ENCODE measurements at regions not wholly inside any gene's neighbourhood (a gene's known extent, or its start where the extent isn't known, plus 50 kb on each side); places are given as distances from the start of the nearest gene placed in this dataset.

DNA sequence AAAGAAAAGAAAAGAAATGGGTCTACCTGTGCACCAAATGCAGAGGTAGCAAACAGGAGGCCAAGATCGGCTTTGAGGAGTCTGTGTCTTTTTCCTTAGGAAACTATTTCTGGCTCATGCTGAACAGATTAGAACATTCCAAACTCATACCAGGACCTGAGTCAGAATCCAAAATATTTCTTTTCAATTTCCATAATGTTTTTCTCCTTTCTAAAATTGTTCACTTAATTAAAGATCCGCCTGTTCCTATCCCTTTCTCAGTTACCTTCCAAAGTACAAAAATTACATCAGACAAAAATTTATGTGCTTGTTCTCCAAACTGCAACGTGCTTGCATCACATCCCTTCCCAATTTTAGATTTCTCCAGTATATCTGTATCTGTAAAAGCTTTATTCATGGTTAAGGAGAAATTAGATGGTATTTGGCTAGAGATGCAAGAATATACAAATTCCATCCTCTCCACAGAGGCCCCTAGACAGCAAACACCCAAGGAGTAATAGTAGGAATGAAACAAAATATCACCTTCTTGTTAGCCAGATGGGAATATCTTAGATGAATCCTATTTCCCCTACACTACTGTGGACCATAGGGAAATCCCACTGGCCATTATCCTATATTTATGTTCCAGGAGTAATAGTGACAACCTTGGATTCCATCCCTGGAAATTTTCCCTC lies 130.6 kb downstream of the LNPK start:
- TF ChIP-seq GATA3 (IDR thresholded peaks at IDR 0.05; ENCODE audit: low read depth, low read length) (no peak), GATA2 (IDR thresholded peaks at IDR 0.05; ENCODE audit: low read depth, low read length) (no peak)

Measured in SH-SY5Y (cell line).